IMR-90 (cell line): ENCODE measurements at regions not wholly inside any gene's neighbourhood (a gene's known extent, or its start where the extent isn't known, plus 50 kb on each side); places are given as distances from the start of the nearest gene placed in this dataset.

Experiments used
- ATAC-seq: fragments of 200-7000 bp; cut with Tn5 transposase; 2 replicates; pipeline ENCODE4 v1.9.1; 2020; ENCODE audit warnings: low read depth, mild to moderate bottlenecking, moderate library complexity
- BruUV-seq: library from RNA; stranded (reverse); fragments of 400-500 nt; replicated peaks from 2 replicates; lab custom pipeline; 2021; lab: Mats Ljungman, UMichigan
- CTCF ChIA-PET: fragments of 300-600 bp; formaldehyde crosslinking; extraction: SDS; loops from one replicate; lab custom pipeline; 2021; ENCODE audit warnings: antibody characterized with exemption; lab: Yijun Ruan, JAX
- POLR2A ChIA-PET: fragments of 300-600 bp; sonication (Branson Sonifier 250); formaldehyde crosslinking; loops from one replicate; lab custom pipeline; 2022; ENCODE audit warnings: antibody characterized with exemption; ENCODE audit not compliant: unreplicated experiment; lab: Charles Lee
- DNase-seq: peaks from one replicate; pipeline ENCODE4 v3.0.0; 2013
- H2AFZ ChIP-seq: replicated peaks from 2 replicates; pipeline ENCODE3; 2013; ENCODE audit warnings: low read length, mild to moderate bottlenecking; ENCODE audit not compliant: poor library complexity
- H2AK5ac ChIP-seq: 2 replicates; pipeline ENCODE4 v1.6.1; 2013; ENCODE audit warnings: low read depth, low read length, inconsistent platforms
- H2AK9ac ChIP-seq: replicated peaks from 2 replicates; pipeline ENCODE3; 2013; ENCODE audit warnings: mild to moderate bottlenecking, low read depth, low read length, moderate library complexity; ENCODE audit not compliant: poor library complexity
- H2BK120ac ChIP-seq: 2 replicates; pipeline ENCODE4 v1.6.1; 2013; ENCODE audit warnings: low read depth, low read length, inconsistent platforms
- H2BK15ac ChIP-seq: 3 replicates; pipeline ENCODE4 v1.6.1; 2013; ENCODE audit warnings: low read depth, low read length, inconsistent platforms
- H2BK20ac ChIP-seq: 2 replicates; pipeline ENCODE4 v1.6.1; 2013; ENCODE audit warnings: low read depth, mild to moderate bottlenecking, inconsistent platforms, low read length, moderate library complexity
- H2BK5ac ChIP-seq: 2 replicates; pipeline ENCODE4 v1.6.1; 2013; ENCODE audit warnings: mild to moderate bottlenecking, low read depth, low read length, inconsistent platforms; ENCODE audit not compliant: poor library complexity, severe bottlenecking
- H3K14ac ChIP-seq: replicated peaks from 2 replicates; pipeline ENCODE4 v1.6.1; 2013; ENCODE audit warnings: low read depth, low read length, inconsistent platforms
- H3K18ac ChIP-seq: 2 replicates; pipeline ENCODE4 v1.6.1; 2013; ENCODE audit warnings: low read depth, low read length, control low read depth
- H3K23ac ChIP-seq: 2 replicates; pipeline ENCODE4 v1.6.1; 2013; ENCODE audit warnings: low read depth, low read length, inconsistent platforms
- H3K27ac ChIP-seq: 2 replicates; pipeline ENCODE4 v1.5.1; 2013; ENCODE audit warnings: mild to moderate bottlenecking, control low read depth, low read length; ENCODE audit not compliant: insufficient read depth
- H3K27me3 ChIP-seq: 2 replicates; pipeline ENCODE4 v1.6.1; 2013; ENCODE audit warnings: low read length; ENCODE audit not compliant: control insufficient read depth, insufficient read depth
- H3K36me3 ChIP-seq: 2 replicates; pipeline ENCODE4 v1.6.1; 2013; ENCODE audit warnings: low read length, mixed read lengths; ENCODE audit not compliant: control insufficient read depth, insufficient read depth
- H3K4ac ChIP-seq: 2 replicates; pipeline ENCODE4 v1.6.1; 2013; ENCODE audit warnings: low read depth, low read length, inconsistent platforms
- H3K4me1 ChIP-seq: 2 replicates; pipeline ENCODE4 v1.6.1; 2013; ENCODE audit warnings: low read length, mixed read lengths; ENCODE audit not compliant: control insufficient read depth, insufficient read depth
- H3K4me2 ChIP-seq: 2 replicates; pipeline ENCODE4 v1.6.1; 2013; ENCODE audit warnings: low read depth, mild to moderate bottlenecking, control low read depth, low read length, moderate library complexity
- H3K4me3 ChIP-seq: 2 replicates; pipeline ENCODE4 v1.5.1; 2013; ENCODE audit warnings: low read depth, mild to moderate bottlenecking, control low read depth, low read length, moderate library complexity; ENCODE audit not compliant: insufficient read depth
- H3K56ac ChIP-seq: 2 replicates; pipeline ENCODE4 v1.6.1; 2013; ENCODE audit warnings: low read length, inconsistent platforms; ENCODE audit not compliant: insufficient read depth; ENCODE audit errors: extremely low read depth
- H3K79me1 ChIP-seq, 2 experiments: 2 replicates each; pipeline ENCODE4 v1.6.1; 2013; ENCODE audit warnings: low read length in 2 of 2, inconsistent platforms in 1 of 2, low read depth in 1 of 2
- H3K9ac ChIP-seq: 2 replicates; pipeline ENCODE4 v1.6.1; 2013; ENCODE audit warnings: low read depth, low read length, control low read depth
- H3K9me1 ChIP-seq: 2 replicates; pipeline ENCODE4 v1.6.1; 2013; ENCODE audit warnings: low read length, inconsistent platforms; ENCODE audit not compliant: insufficient read depth
- H3K9me3 ChIP-seq: 2 replicates; pipeline ENCODE4 v1.6.1; 2013; ENCODE audit warnings: low read length; ENCODE audit not compliant: control insufficient read depth, insufficient read depth
- H4K20me1 ChIP-seq: 2 replicates; pipeline ENCODE4 v1.6.1; 2013; ENCODE audit warnings: low read length, inconsistent platforms; ENCODE audit not compliant: insufficient read depth
- H4K5ac ChIP-seq: 2 replicates; pipeline ENCODE4 v1.6.1; 2013; ENCODE audit warnings: mild to moderate bottlenecking, low read depth, low read length, control low read depth
- H4K8ac ChIP-seq, 2 experiments: 2 replicates each; pipeline ENCODE4 v1.6.1; 2013; ENCODE audit warnings: low read depth in 2 of 2, low read length in 2 of 2, control low read depth in 1 of 2, inconsistent platforms in 1 of 2
- H4K91ac ChIP-seq: 2 replicates; pipeline ENCODE4 v1.6.1; 2013; ENCODE audit warnings: low read depth, low read length, inconsistent platforms; ENCODE audit not compliant: insufficient read depth
- BHLHE40 ChIP-seq: fragments of 150-350 bp; IDR thresholded peaks from 2 replicates; pipeline ENCODE4 v1.6.1; 2016; ENCODE audit warnings: mild to moderate bottlenecking, low read depth, low read length
- CEBPB ChIP-seq: IDR thresholded peaks from 2 replicates; pipeline ENCODE4 v1.6.1; 2012; ENCODE audit warnings: low read depth, low read length, improper control_type of control experiment
- CHD1 ChIP-seq: IDR thresholded peaks from 2 replicates; pipeline ENCODE4 v1.6.1; 2012; ENCODE audit warnings: low read depth, low read length, improper control_type of control experiment
- MAZ ChIP-seq: IDR thresholded peaks from 2 replicates; pipeline ENCODE4 v1.6.1; 2012; ENCODE audit warnings: low read depth, mild to moderate bottlenecking, low read length, improper control_type of control experiment, moderate library complexity, borderline replicate concordance
- WGBS, 2 experiments: methylation state at CpG; one replicate each; pipeline versions ENCODE4 v1.1.5 to v1.1.7; 2013; ENCODE audit warnings: missing lambda C conversion rate in 2 of 2; ENCODE audit not compliant: insufficient read length in 1 of 2; ENCODE audit errors: extremely low coverage in 2 of 2; 5-methylcytosine and 5-hydroxymethylcytosine counted together
- dilution Hi-C: fragments of 300-500 bp; cut with HindIII; formaldehyde crosslinking; loops from one replicate; pipeline ENCODE4 v1.14.3; 2018; ENCODE audit warnings: low sequenced_read_pairs; ENCODE audit not compliant: unreplicated experiment
- in situ Hi-C: fragments of 300-500 bp; cut with MboI; formaldehyde crosslinking; loops from 3 replicates; pipeline ENCODE4 v1.14.3; 2019; ENCODE audit warnings: low sequenced_read_pairs, inconsistent platforms, mixed read lengths
- intact Hi-C: fragments of 100-400 bp; cut with micrococcal nuclease; formaldehyde crosslinking; loops from 2 replicates; pipeline ENCODE4 v1.10.0; 2022

- ChIA-PET CTCF (interaction anchor here (0.8 to 1.4 kb wide), 3 partner anchors 12 to 135 kb away, joined by 3 read pairs; partner anchors contain the start of gene GRAMD2B), POLR2A (no interaction called here)
- BruUV-seq = no TSS peak
- no peaks in the 10 kb centered on the region for H3K9me3 ChIP-seq
- DNase-seq = peak; percentile 66
- no peak overlapping the region for H3K9ac ChIP-seq
- dilution Hi-C loops = no loop called here
- peak overlapping the region; percentile 95; the same call in 2 of the 3 replicates for H2BK15ac ChIP-seq
- no peaks in the 10 kb centered on the region for H3K36me3 ChIP-seq
- peaks cover 11% of the 10 kb centered on the region for H3K9me1 ChIP-seq
- H3K4me3 ChIP-seq = no peak overlapping the region
- peaks cover 16% of the 10 kb centered on the region for H3K4me1 ChIP-seq
- TF ChIP-seq MAZ (no peak), CHD1 (no peak), BHLHE40 (peak; percentile 90), CEBPB (peak; percentile 32; the same call in 1 of the 2 replicates)
- no peak overlapping the region for H2BK5ac ChIP-seq
- in situ Hi-C loops = no loop called here
- H2AK5ac ChIP-seq = no peak overlapping the region
- no peaks in the 10 kb centered on the region for H4K20me1 ChIP-seq
- no peak overlapping the region for H3K4me2 ChIP-seq
- no peak overlapping the region for H2AFZ ChIP-seq
- H4K8ac ChIP-seq = peak overlapping the region in 1 of 2 experiments; percentile 51; a peak in 1 of 4 replicates
- H3K27me3 ChIP-seq = no peaks in the 10 kb centered on the region
- no peak overlapping the region for H2AK9ac ChIP-seq
- H3K14ac ChIP-seq = peak overlapping the region; percentile 87
- H2BK20ac ChIP-seq = peak overlapping the region; percentile 59; the same call in 1 of the 2 replicates
- ATAC-seq = no peak; the same call in 1 of the 2 replicates
- peak overlapping the region; percentile 24; the same call in 1 of the 2 replicates for H4K91ac ChIP-seq
- H3K23ac ChIP-seq = no peak overlapping the region; the same call in 1 of the 2 replicates
- H3K27ac ChIP-seq = no peak overlapping the region
- intact Hi-C loops = no loop called here
- no CpG with 5 or more reads among the region's 5 CpGs for WGBS, 2 experiments
- peak overlapping the region; percentile 83; the same call in 1 of the 2 replicates for H3K4ac ChIP-seq
- H4K5ac ChIP-seq = no peak overlapping the region
- H3K56ac ChIP-seq = no peak overlapping the region
- H3K79me1 ChIP-seq = no peaks in the 10 kb centered on the region
- peak overlapping the region; percentile 18; the same call in 1 of the 2 replicates for H2BK120ac ChIP-seq
- peak overlapping the region; percentile 93; the same call in 1 of the 2 replicates for H3K18ac ChIP-seq
These were observed 57.6 kb upstream of the GRAMD2B start for GRCh38 chr5:126365446-126366198.
